GM18909 (cell line): ENCODE measurements at regions not wholly inside any gene's neighbourhood (a gene's known extent, or its start where the extent isn't known, plus 50 kb on each side); places are given as distances from the start of the nearest gene placed in this dataset.

Source experiments
- ATAC-seq: cut with Tn5 transposase; IDR thresholded peaks from one replicate; pipeline ENCODE4 v1.9.1; 2021; ENCODE audit warnings: mild to moderate bottlenecking; ENCODE audit not compliant: unreplicated experiment, poor library complexity

GRCh38 chr16:79672524-79672923, 72.0 kb upstream of the MAF start:
- no peak for ATAC-seq

DNA sequence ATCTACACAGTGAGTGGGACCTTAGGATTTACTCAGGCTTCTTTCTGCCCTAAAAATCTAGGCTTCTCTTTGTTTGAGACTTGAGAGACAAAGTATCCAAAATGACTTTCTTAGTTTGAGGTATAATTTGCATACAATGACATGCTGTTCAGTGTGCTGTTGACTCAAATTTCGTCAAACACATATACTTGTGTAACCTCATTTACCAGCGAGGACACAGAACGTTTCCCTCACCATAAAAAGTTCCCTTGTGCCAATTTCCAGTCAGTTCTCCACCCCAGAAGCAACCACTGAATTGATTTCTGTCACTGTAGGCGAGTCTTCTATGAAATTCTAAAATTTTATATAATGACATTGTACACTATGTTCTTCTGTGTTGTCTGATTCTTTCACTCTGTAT, 68.0 kb upstream of the MAF start:
- no peak for ATAC-seq

DNA sequence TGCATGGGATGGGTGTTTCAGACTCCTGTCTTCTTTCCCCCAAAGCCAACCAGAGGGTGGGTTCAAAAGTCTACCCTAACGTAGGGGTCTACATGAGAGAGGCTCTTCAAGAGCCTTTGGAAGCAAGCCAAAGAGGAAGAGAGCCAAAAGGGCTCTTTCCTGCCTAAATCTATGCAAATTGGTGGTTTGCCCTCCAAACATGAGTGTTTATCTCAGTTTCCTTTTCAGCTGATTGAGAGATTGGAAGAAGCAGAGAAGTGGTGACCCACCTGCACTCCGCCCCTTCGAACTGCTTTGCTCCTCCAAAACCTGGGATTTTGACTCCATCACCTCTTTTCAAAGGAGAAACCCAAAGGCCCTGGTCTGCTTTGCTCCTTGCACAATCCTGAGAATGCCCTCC, 65.4 kb upstream of the MAF start:
- no peak for ATAC-seq

GRCh38 chr16:79664407-79664806, 63.9 kb upstream of the MAF start:
- no peak for ATAC-seq

DNA sequence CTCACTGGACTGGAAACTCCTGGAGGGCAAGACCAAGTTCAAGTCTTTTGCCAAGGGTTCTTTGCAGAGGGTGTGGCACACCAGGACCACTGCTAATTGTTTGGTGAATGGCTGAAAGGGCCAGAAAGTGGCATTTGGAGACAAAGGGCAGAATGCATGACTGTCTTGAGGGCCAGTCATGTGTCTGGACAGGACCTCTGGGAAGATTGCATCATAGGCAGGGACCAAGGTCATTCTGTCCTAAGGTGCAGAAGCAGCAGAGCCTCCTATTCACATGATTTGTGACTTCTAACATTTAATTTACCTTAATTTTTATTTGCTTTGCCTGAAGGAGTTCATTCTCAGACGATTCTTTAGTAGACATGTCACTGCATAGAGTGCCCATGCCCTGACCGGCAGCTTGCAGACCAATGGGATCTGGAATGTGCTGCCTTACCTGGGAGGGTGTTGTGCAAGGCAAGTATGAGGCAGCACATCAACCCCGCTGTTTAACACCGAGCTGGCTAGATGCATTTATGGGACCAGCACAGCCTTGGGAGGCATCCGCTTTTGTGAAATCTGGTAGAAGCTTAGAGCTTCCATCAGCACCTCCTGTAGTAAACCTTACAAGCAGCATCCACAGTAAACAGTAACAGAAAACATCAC, 62.3 kb upstream of the MAF start:
- no peak for ATAC-seq

- no peak for ATAC-seq
These were observed 61.6 kb upstream of the MAF start for GRCh38 chr16:79662122-79662521.

- no peak for ATAC-seq
These were observed 61.0 kb upstream of the MAF start for GRCh38 chr16:79661578-79661977.

GRCh38 chr16:79659344-79659743, 58.8 kb upstream of the MAF start:
- ATAC-seq: no peak

DNA sequence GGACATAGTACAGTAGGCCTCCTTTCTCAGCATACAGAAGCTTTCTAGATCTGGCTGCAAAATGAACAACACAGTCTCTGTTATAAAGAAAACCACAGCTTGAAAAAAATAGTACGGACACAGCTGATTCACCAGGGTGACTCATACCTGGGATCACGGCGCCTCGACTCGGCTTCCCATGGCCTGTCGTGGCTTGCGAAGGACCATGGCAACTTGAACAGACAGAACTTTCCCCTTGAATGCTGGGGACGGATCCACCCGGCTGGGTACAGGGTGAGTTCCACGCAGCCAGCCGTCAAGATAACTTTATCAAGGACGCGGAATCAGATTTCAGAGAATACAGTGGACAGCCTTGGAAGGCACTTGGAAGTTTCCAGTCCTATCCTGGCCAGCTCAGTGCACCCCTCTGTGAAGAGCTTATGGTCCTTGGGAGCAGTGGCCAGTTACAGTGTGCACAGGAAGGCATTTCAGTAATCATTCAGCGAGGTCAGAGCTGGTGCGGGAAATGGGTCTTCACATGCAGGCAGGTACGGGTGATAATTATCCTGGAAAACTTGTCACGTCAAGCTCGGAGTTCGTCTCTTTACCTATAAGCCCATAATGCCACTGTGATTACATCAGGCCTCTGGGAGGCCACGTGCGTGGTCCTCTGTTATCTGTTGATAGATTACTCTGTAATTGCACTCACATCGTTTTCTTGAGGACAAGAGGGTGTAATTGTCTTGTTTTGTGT, 57.9 kb upstream of the MAF start:
- ATAC-seq: no peak

GRCh38 chr16:79656553-79657115, 56.1 kb upstream of the MAF start:
- ATAC-seq: no peak

- ATAC-seq: no peak
These were observed 52.9 kb upstream of the MAF start for GRCh38 chr16:79653373-79653891.

GRCh38 chr16:79651363-79651762, 50.8 kb upstream of the MAF start:
- no peak for ATAC-seq
